NCI-H1436 treated with DMSO at 0.1 percent for 48 hours (cell line): ENCODE measurements at regions not wholly inside any gene's neighbourhood (a gene's known extent, or its start where the extent isn't known, plus 50 kb on each side); places are given as distances from the start of the nearest gene placed in this dataset.

Experiments used
- DNase-seq: peaks from one replicate; lab custom pipeline; 2025; lab: John Stamatoyannopoulos, UW

- DNase-seq, result peak; percentile 17
These were observed 349.9 kb downstream of the PIK3R1 start for GRCh38 chr5:68565427-68565826.

GRCh38 chr5:68576805-68577204 lies 361.2 kb downstream of the PIK3R1 start:
- DNase-seq, result no peak

GRCh38 chr5:68582284-68582683 lies 366.7 kb downstream of the PIK3R1 start:
- no peak for DNase-seq

GRCh38 chr5:68587171-68587570 lies 371.6 kb downstream of the PIK3R1 start:
- no peak for DNase-seq

- DNase-seq, result no peak
These were observed 376.3 kb downstream of the PIK3R1 start for GRCh38 chr5:68591850-68592249.

GRCh38 chr5:68592351-68592750 lies 376.8 kb downstream of the PIK3R1 start:
- DNase-seq, result no peak

- DNase-seq, result no peak
These were observed 377.7 kb downstream of the PIK3R1 start for GRCh38 chr5:68593211-68593671.

GRCh38 chr5:68612972-68613371 lies 397.4 kb downstream of the PIK3R1 start:
- DNase-seq, result no peak

GRCh38 chr5:68618501-68618900 lies 402.9 kb downstream of the PIK3R1 start:
- DNase-seq, result no peak

GRCh38 chr5:68627001-68627400 lies 411.4 kb downstream of the PIK3R1 start:
- DNase-seq, result no peak

GRCh38 chr5:68628082-68628814 lies 412.7 kb downstream of the PIK3R1 start:
- no peak for DNase-seq

GRCh38 chr5:68630354-68630753 lies 414.8 kb downstream of the PIK3R1 start:
- DNase-seq, result no peak

GRCh38 chr5:68631884-68632283 lies 416.3 kb downstream of the PIK3R1 start:
- DNase-seq, result no peak

GRCh38 chr5:68641211-68641610 lies 425.7 kb downstream of the PIK3R1 start:
- no peak for DNase-seq

- DNase-seq, result no peak
These were observed 427.5 kb downstream of the PIK3R1 start for GRCh38 chr5:68643064-68643463.

- DNase-seq, result no peak
These were observed 429.4 kb downstream of the PIK3R1 start for GRCh38 chr5:68644971-68645370.

GRCh38 chr5:68646144-68646543 lies 430.6 kb downstream of the PIK3R1 start:
- DNase-seq, result no peak

GRCh38 chr5:68647743-68648142 lies 432.2 kb downstream of the PIK3R1 start:
- DNase-seq, result no peak

- DNase-seq, result no peak
These were observed 433.6 kb downstream of the PIK3R1 start for GRCh38 chr5:68648944-68649857.

GRCh38 chr5:68652534-68652965 lies 437.0 kb downstream of the PIK3R1 start:
- no peak for DNase-seq

- DNase-seq, result no peak
These were observed 437.9 kb downstream of the PIK3R1 start for GRCh38 chr5:68653471-68653870.

GRCh38 chr5:68657055-68657961 lies 436.5 kb upstream of the SLC30A5 start:
- no peak for DNase-seq
